ENCODE measurements at regions not wholly inside any gene's neighbourhood (a gene's known extent, or its start where the extent isn't known, plus 50 kb on each side); places are given as distances from the start of the nearest gene placed in this dataset.
"Not testable (repeated sequence)": the region's sequence is repeated elsewhere in the genome, so short reads cannot be mapped to it uniquely, and the experiment has no call there.

- Histone ChIP-seq H4K20me1 (ENCODE audit: insufficient read depth, low read length) (no peaks in the 10 kb centered on the region), H4K91ac (ENCODE audit: insufficient read depth, low read depth, low read length) (no peak overlapping the region), H4K5ac (ENCODE audit: low read depth, low read length) (no peak overlapping the region), H2AK5ac (ENCODE audit: low read depth, low read length) (no peak overlapping the region), H2AFZ (replicated peaks; ENCODE audit: low read length, poor library complexity) (no peak overlapping the region), H4K8ac (ENCODE audit: low read depth in 2 of 2, low read length in 2 of 2) (no peak overlapping the region), H3K4me3 (ENCODE audit: insufficient read depth, low read depth, low read length) (no peak overlapping the region), H3K4ac (ENCODE audit: low read depth, low read length) (no peak overlapping the region), H3K4me1 (ENCODE audit: control insufficient read depth, insufficient read depth, low read length) (no peaks in the 10 kb centered on the region), H3K27me3 (ENCODE audit: control insufficient read depth, insufficient read depth, low read length) (peaks cover 5% of the 10 kb centered on the region; the same call in 1 of the 2 replicates), H3K18ac (ENCODE audit: low read depth, low read length) (no peak overlapping the region), H2BK120ac (ENCODE audit: low read depth, low read length) (no peak overlapping the region), H3K4me2 (ENCODE audit: low read depth, low read length) (no peak overlapping the region), H2AK9ac (replicated peaks; ENCODE audit: low read depth, low read length, poor library complexity) (no peak overlapping the region), H3K9me3 (ENCODE audit: control insufficient read depth, insufficient read depth, low read length) (no peaks in the 10 kb centered on the region), H3K9me1 (ENCODE audit: insufficient read depth, low read length) (no peaks in the 10 kb centered on the region), H3K9ac (ENCODE audit: low read depth, low read length) (no peak overlapping the region), H3K79me1 (ENCODE audit: low read depth in 1 of 2, low read length in 2 of 2) (no peaks in the 10 kb centered on the region), H3K27ac (ENCODE audit: insufficient read depth, low read length) (no peak overlapping the region), H2BK20ac (ENCODE audit: low read depth, low read length) (no peak overlapping the region), H3K56ac (ENCODE audit: extremely low read depth, insufficient read depth, low read length) (no peak overlapping the region), H2BK5ac (ENCODE audit: low read depth, low read length, poor library complexity, severe bottlenecking) (no peak overlapping the region), H3K23ac (ENCODE audit: low read depth, low read length) (no peak overlapping the region), H3K14ac (replicated peaks; ENCODE audit: low read depth, low read length) (no peak overlapping the region), H3K36me3 (ENCODE audit: control insufficient read depth, insufficient read depth, low read length) (no peaks in the 10 kb centered on the region), H2BK15ac (ENCODE audit: low read depth, low read length) (no peak overlapping the region)
- TF ChIP-seq CEBPB (IDR thresholded peaks at IDR 0.05; ENCODE audit: low read depth, low read length) (no peak), MAFK (IDR thresholded peaks at IDR 0.05; ENCODE audit: low read depth, low read length) (no peak)
- no CpG with 5 or more reads among the region's 1 CpG for WGBS, 2 experiments (ENCODE audit: extremely low coverage in 2 of 2, insufficient read length in 1 of 2)
- dilution Hi-C loops (cut with HindIII; ENCODE audit: low sequenced_read_pairs, unreplicated experiment), result no loop called here
- POLR2A ChIA-PET (ENCODE audit: unreplicated experiment), result no interaction called here
- ATAC-seq (ENCODE audit: low read depth) (no peak), DNase-seq (no peak)
- in situ Hi-C loops (cut with MboI; ENCODE audit: low sequenced_read_pairs), result no loop called here
- no TSS peak for BruUV-seq (replicated peaks)
- intact Hi-C loops (cut with micrococcal nuclease), result no loop called here
- CTCF ChIA-PET, result no interaction called here
These were observed 94.6 kb upstream of the MEGF10 start for GRCh38 chr5:127196042-127196441.

DNA sequence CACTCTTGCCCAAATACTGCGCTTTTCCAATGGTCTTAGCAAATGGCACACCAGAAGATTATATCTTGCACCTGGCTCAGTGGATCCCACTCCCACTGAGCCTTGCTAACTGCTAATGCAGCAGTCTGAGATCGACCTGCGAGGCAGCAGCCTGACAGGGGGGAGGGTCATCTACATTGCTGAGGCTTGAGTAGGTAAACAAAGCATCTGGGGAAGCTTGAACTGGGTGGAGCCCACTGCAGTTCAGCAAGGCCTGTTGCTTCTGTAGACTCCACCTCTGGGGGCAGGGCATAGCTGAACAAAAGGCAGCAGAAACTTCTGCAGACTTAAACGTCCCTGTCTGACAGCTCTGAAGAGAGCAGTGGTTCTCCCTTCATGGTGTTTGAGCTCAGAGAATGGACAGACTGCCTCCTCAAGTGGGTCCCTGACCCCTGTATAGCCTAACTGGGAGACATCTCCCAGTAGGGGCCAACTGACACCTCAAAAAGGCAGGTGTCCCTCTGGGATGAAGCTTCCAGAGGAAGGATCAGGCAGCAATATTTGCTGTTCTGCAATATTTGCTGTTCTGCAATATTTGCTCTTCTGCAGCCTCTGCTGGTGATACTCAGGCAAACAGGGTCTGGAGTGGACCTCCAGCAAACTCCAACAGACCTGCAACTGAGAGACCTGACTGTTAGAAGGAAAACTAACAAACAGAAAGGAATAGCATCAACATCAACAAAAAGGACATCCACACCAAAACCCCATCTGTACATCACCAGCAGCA is 93.0 kb upstream of the MEGF10 start:
- H2BK120ac ChIP-seq (ENCODE audit: low read depth, low read length); H2BK5ac ChIP-seq (ENCODE audit: low read depth, low read length, poor library complexity, severe bottlenecking); H4K91ac ChIP-seq (ENCODE audit: insufficient read depth, low read depth, low read length); H3K14ac ChIP-seq (replicated peaks; ENCODE audit: low read depth, low read length); H3K79me1 ChIP-seq (ENCODE audit: low read depth in 1 of 2, low read length in 2 of 2); H4K5ac ChIP-seq (ENCODE audit: low read depth, low read length); H2BK15ac ChIP-seq (ENCODE audit: low read depth, low read length); H3K4ac ChIP-seq (ENCODE audit: low read depth, low read length); DNase-seq; H2BK20ac ChIP-seq (ENCODE audit: low read depth, low read length); H3K4me1 ChIP-seq (ENCODE audit: control insufficient read depth, insufficient read depth, low read length); intact Hi-C loops (cut with micrococcal nuclease); H3K23ac ChIP-seq (ENCODE audit: low read depth, low read length); H3K27ac ChIP-seq (ENCODE audit: insufficient read depth, low read length); H3K9me3 ChIP-seq (ENCODE audit: control insufficient read depth, insufficient read depth, low read length); H3K9ac ChIP-seq (ENCODE audit: low read depth, low read length); H4K8ac ChIP-seq (ENCODE audit: low read depth in 2 of 2, low read length in 2 of 2); H2AK9ac ChIP-seq (replicated peaks; ENCODE audit: low read depth, low read length, poor library complexity); H3K36me3 ChIP-seq (ENCODE audit: control insufficient read depth, insufficient read depth, low read length); H3K9me1 ChIP-seq (ENCODE audit: insufficient read depth, low read length); H2AK5ac ChIP-seq (ENCODE audit: low read depth, low read length); H3K27me3 ChIP-seq (ENCODE audit: control insufficient read depth, insufficient read depth, low read length); in situ Hi-C loops (cut with MboI; ENCODE audit: low sequenced_read_pairs); H2AFZ ChIP-seq (replicated peaks; ENCODE audit: low read length, poor library complexity); CTCF ChIA-PET; H3K18ac ChIP-seq (ENCODE audit: low read depth, low read length); H3K56ac ChIP-seq (ENCODE audit: extremely low read depth, insufficient read depth, low read length); H4K20me1 ChIP-seq (ENCODE audit: insufficient read depth, low read length); H3K4me2 ChIP-seq (ENCODE audit: low read depth, low read length); dilution Hi-C loops (cut with HindIII; ENCODE audit: low sequenced_read_pairs, unreplicated experiment); BruUV-seq (replicated peaks); POLR2A ChIA-PET (ENCODE audit: unreplicated experiment); ATAC-seq (ENCODE audit: low read depth); H3K4me3 ChIP-seq (ENCODE audit: insufficient read depth, low read depth, low read length): not testable (repeated sequence)
- 57% methylated on average over 1 of the region's 4 CpGs; no CpG with 5 or more reads in 1 of the 2 experiments for WGBS, 2 experiments (ENCODE audit: extremely low coverage in 2 of 2, insufficient read length in 1 of 2)

Data from IMR-90 (cell line).